OCI-LY3 (cell line): ENCODE measurements at regions not wholly inside any gene's neighbourhood (a gene's known extent, or its start where the extent isn't known, plus 50 kb on each side); places are given as distances from the start of the nearest gene placed in this dataset.

Experiments
- H2AFZ ChIP-seq: fragments of 200-600, 300-600 bp; shearing (Covaris generic); 2 replicates; pipeline ENCODE4 v1.6.0; 2014; ENCODE audit warnings: antibody characterized with exemption, low read depth, low read length
- H3K27ac ChIP-seq: fragments of 200-600, 300-600 bp; sonication (generic); 2 replicates; pipeline ENCODE4 v1.5.1; 2014; ENCODE audit warnings: mild to moderate bottlenecking, low read length, moderate library complexity, mixed read lengths
- H3K27me3 ChIP-seq: fragments of 200-600, 300-600 bp; sonication (generic); 2 replicates; pipeline ENCODE4 v1.6.1; 2014; ENCODE audit warnings: low read depth, low read length, mixed read lengths
- H3K36me3 ChIP-seq: fragments of 200-600, 300-600 bp; sonication (generic); replicated peaks from 2 replicates; pipeline ENCODE3; 2014; ENCODE audit warnings: low read depth, low read length, mixed read lengths
- H3K4me1 ChIP-seq: fragments of 300-600, 200-600 bp; sonication (generic); 2 replicates; pipeline ENCODE4 v1.6.1; 2014; ENCODE audit warnings: low read length, mixed read lengths
- H3K4me2 ChIP-seq: fragments of 200-600, 300-600 bp; sonication (generic); 2 replicates; pipeline ENCODE4 v1.6.1; 2014; ENCODE audit warnings: low read length, mixed read lengths
- H3K4me3 ChIP-seq: fragments of 300-600, 200-600 bp; sonication (generic); 2 replicates; pipeline ENCODE4 v1.5.1; 2014; ENCODE audit warnings: antibody characterized with exemption, mild to moderate bottlenecking, low read length, moderate library complexity
- H3K79me2 ChIP-seq: fragments of 300-600, 200-600 bp; shearing (Covaris generic); 2 replicates; pipeline ENCODE4 v1.6.1; 2014; ENCODE audit warnings: mild to moderate bottlenecking, low read length, mixed read lengths
- H3K9ac ChIP-seq: fragments of 300-600, 200-600 bp; shearing (Covaris generic); 2 replicates; pipeline ENCODE4 v1.6.0; 2014; ENCODE audit warnings: mild to moderate bottlenecking, low read length, moderate library complexity
- H3K9me3 ChIP-seq: fragments of 200-600, 300-600 bp; shearing (Covaris generic); 2 replicates; pipeline ENCODE4 v1.6.1; 2014; ENCODE audit warnings: low read length, mixed read lengths; ENCODE audit not compliant: insufficient read depth
- H4K20me1 ChIP-seq: fragments of 200-600, 300-600 bp; sonication (generic); 2 replicates; pipeline ENCODE4 v1.6.1; 2016; ENCODE audit warnings: low read length, mixed read lengths; ENCODE audit not compliant: insufficient read depth
- EZH2phosphoT487 ChIP-seq: fragments of 200-600 bp; shearing (Covaris generic); IDR thresholded peaks from 2 replicates; pipeline ENCODE4 v1.6.1; 2018; ENCODE audit warnings: antibody characterized with exemption, mixed run types, low read depth
- TF ChIP-seq, protein P1 (sequence below): fragments of 200-600, 300-600 bp; sonication (generic); IDR thresholded peaks from 2 replicates; pipeline ENCODE4 v1.5.1; 2014; ENCODE audit warnings: antibody characterized with exemption, low read length, low read depth

DNA sequence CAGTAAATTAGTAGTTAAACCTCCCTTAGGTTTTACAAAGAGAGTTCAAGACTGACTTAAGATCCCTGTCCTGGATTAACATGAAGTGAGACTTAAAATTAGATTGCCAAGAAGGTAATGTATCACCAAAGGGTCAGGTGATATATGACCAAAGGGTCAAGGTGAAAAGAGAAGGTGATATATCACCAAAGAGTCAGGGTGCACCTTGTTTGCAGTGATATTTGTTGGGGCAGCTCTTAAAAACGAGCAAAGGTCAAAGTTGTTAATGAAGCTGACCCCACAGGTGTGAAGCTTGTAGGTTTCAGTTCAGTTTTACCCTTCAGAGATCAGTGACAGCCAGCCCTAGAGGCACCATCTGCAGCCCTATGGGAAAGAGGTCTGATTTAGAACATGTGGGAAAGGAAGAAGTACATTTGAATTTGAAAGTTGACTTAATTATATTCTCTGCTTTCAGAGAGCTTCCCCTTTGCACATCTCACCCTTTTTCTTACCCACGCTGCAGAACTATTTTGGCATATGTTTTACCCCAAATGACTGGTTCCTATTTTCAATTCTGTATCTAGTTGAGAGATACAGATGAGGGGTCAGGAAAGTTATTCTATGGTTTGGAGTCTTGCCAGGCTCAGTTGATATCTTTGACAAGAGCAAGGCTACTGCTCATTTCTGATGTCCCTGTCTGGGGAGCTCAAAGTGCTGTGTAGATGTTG, 170.8 kb downstream of the S1PR1 start:
- Histone ChIP-seq H3K9ac (peak overlapping the region; percentile 22; the same call in 1 of the 2 replicates), H3K27ac (peak overlapping the region; percentile 93), H3K36me3 (no peaks in the 10 kb centered on the region), H2AFZ (no peak overlapping the region), H3K4me2 (peak overlapping the region; percentile 69), H3K9me3 (no peaks in the 10 kb centered on the region), H3K4me3 (peak overlapping the region; percentile 25; the same call in 1 of the 2 replicates), H3K4me1 (peaks cover 66% of the 10 kb centered on the region), H4K20me1 (no peaks in the 10 kb centered on the region), H3K79me2 (no peaks in the 10 kb centered on the region), H3K27me3 (peaks cover 13% of the 10 kb centered on the region; the same call in 1 of the 2 replicates)
- 0 out of 2 replicates have a peak, but pooled peaks have one; percentile 64 for TF ChIP-seq EZH2phosphoT487
- TF ChIP-seq, protein P1, sequence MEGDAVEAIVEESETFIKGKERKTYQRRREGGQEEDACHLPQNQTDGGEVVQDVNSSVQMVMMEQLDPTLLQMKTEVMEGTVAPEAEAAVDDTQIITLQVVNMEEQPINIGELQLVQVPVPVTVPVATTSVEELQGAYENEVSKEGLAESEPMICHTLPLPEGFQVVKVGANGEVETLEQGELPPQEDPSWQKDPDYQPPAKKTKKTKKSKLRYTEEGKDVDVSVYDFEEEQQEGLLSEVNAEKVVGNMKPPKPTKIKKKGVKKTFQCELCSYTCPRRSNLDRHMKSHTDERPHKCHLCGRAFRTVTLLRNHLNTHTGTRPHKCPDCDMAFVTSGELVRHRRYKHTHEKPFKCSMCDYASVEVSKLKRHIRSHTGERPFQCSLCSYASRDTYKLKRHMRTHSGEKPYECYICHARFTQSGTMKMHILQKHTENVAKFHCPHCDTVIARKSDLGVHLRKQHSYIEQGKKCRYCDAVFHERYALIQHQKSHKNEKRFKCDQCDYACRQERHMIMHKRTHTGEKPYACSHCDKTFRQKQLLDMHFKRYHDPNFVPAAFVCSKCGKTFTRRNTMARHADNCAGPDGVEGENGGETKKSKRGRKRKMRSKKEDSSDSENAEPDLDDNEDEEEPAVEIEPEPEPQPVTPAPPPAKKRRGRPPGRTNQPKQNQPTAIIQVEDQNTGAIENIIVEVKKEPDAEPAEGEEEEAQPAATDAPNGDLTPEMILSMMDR: no peak

DNA sequence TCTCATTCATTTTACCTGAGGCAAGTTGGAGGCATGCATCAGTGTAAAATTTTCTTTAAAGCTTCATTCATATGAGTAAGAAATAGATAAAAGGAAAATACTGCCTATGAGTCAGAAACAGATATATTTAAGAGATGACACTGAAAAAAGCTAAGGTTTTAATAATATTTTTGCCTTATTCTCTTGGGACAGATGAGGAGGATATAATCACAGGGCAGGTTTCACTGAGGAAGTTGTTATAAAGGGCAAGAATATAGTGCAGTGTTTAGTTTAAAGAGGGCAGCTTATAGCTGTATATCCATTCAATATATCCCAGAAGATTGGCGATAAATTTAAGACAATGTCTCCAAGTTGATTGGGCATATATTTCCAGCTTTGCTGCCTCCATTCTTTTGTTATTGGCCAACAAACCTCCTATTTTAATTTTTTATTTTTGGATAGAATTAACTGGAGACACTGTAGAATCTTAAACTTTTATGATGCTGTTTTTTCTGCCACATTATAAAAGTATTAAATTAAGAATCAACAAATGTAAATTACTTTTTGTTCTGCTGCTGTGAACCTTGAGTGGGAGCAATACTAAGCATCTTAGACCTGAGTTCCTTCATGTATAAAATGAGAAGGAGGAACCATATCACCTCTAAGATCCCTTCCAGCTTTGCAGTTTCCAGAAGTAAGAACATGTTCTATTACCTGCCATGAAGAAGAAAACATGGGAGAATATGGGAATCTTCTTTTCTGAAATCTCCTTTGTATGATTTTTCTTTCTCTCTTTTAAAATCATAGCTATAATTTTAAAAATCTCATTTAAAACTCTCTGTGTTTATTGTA, 171.6 kb downstream of the S1PR1 start:
- Histone ChIP-seq H3K4me2 (peak overlapping the region; percentile 69), H3K27ac (peak overlapping the region; percentile 93), H3K9ac (peak overlapping the region; percentile 22; the same call in 1 of the 2 replicates)

DNA sequence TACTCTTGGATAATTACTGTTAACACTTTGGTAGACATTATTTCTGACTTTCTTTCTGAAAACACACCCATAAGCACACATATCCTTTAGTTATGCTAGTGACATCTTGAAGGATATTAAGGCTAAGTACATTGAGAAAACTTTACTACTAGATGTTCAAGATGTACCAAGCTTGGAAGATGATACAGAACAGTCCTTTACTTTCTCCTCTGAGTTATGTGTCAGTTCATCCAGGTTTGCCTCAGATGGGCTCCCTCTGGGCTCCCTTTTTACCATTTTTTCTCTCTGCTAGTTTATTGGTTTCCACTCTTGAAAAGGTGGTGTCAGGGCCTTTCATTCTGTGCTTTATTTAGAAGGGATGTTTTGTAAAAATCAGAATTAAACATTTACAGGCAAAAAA, 172.3 kb downstream of the S1PR1 start:
- no peak for TF ChIP-seq EZH2phosphoT487
- TF ChIP-seq, protein P1: no peak
- H3K4me1 ChIP-seq: peaks cover 66% of the 10 kb centered on the region
- no peaks in the 10 kb centered on the region for H3K9me3 ChIP-seq
- no peaks in the 10 kb centered on the region for H3K79me2 ChIP-seq
- H3K27me3 ChIP-seq: peaks cover 13% of the 10 kb centered on the region; the same call in 1 of the 2 replicates
- no peak overlapping the region for H2AFZ ChIP-seq
- peak overlapping the region; percentile 93 for H3K27ac ChIP-seq
- no peaks in the 10 kb centered on the region for H3K36me3 ChIP-seq
- H3K4me2 ChIP-seq: peak overlapping the region; percentile 69
- H3K9ac ChIP-seq: no peak overlapping the region
- no peak overlapping the region for H3K4me3 ChIP-seq
- H4K20me1 ChIP-seq: no peaks in the 10 kb centered on the region

More for the DNA sequence above, 171.6 kb downstream of the S1PR1 start:
- Histone ChIP-seq H3K36me3 (no peaks in the 10 kb centered on the region), H3K4me1 (peaks cover 66% of the 10 kb centered on the region), H3K9me3 (no peaks in the 10 kb centered on the region), H3K27me3 (peaks cover 13% of the 10 kb centered on the region; the same call in 1 of the 2 replicates), H4K20me1 (no peaks in the 10 kb centered on the region), H2AFZ (no peak overlapping the region), H3K4me3 (peak overlapping the region; percentile 37), H3K79me2 (no peaks in the 10 kb centered on the region)
- TF ChIP-seq, protein P1: no peak
- TF ChIP-seq EZH2phosphoT487: no peak
